KMS-11 (cell line): ENCODE measurements at regions not wholly inside any gene's neighbourhood (a gene's known extent, or its start where the extent isn't known, plus 50 kb on each side); places are given as distances from the start of the nearest gene placed in this dataset.

Experiments
- H2AFZ ChIP-seq: fragments of 200-600 bp; sonication (generic); 2 replicates; pipeline ENCODE4 v1.6.1; 2016; ENCODE audit warnings: antibody characterized with exemption, mixed run types, low read depth
- H3K27ac ChIP-seq: fragments of 200-600 bp; sonication (generic); 2 replicates; pipeline ENCODE4 v1.6.1; 2016; ENCODE audit warnings: mild to moderate bottlenecking, mixed run types
- H3K27me3 ChIP-seq: fragments of 200-600 bp; sonication (generic); 2 replicates; pipeline ENCODE4 v1.6.1; 2017; ENCODE audit warnings: mild to moderate bottlenecking, low read depth, mixed run types, moderate library complexity; ENCODE audit not compliant: insufficient read depth
- H3K36me3 ChIP-seq: fragments of 200-600 bp; sonication (generic); 2 replicates; pipeline ENCODE4 v1.6.1; 2017; ENCODE audit warnings: mild to moderate bottlenecking, mixed run types; ENCODE audit not compliant: insufficient read depth
- H3K4me1 ChIP-seq: fragments of 200-600 bp; sonication (generic); 2 replicates; pipeline ENCODE4 v1.6.1; 2016; ENCODE audit warnings: mild to moderate bottlenecking, low read depth, mixed run types; ENCODE audit not compliant: poor library complexity, severe bottlenecking
- H3K4me2 ChIP-seq: fragments of 200-600 bp; sonication (generic); 2 replicates; pipeline ENCODE4 v1.7.0; 2016; ENCODE audit warnings: mild to moderate bottlenecking, mixed run types
- H3K4me3 ChIP-seq: fragments of 200-600 bp; sonication (generic); IDR thresholded peaks from 2 replicates; pipeline ENCODE4 v1.6.1; 2017; ENCODE audit warnings: low read depth, low read length, mixed read lengths; ENCODE audit not compliant: insufficient read depth
- H3K79me2 ChIP-seq: fragments of 200-600 bp; sonication (generic); 2 replicates; pipeline ENCODE4 v1.6.1; 2016; ENCODE audit warnings: low read depth, mixed run types; ENCODE audit not compliant: insufficient read depth
- H3K9ac ChIP-seq: fragments of 200-600 bp; sonication (generic); 2 replicates; pipeline ENCODE4 v1.6.1; 2016; ENCODE audit warnings: mild to moderate bottlenecking, mixed run types
- H4K20me1 ChIP-seq: fragments of 200-600 bp; sonication (generic); 2 replicates; pipeline ENCODE4 v1.6.1; 2016; ENCODE audit warnings: mild to moderate bottlenecking, mixed run types; ENCODE audit not compliant: insufficient read depth
- CTCF ChIP-seq: fragments of 200-600 bp; sonication (generic); conservative IDR thresholded peaks from 2 replicates; pipeline ENCODE4 v1.6.1; 2017; ENCODE audit warnings: low read depth, mild to moderate bottlenecking, antibody characterized with exemption, low read length, moderate library complexity, mixed read lengths

- no peak overlapping the region for H2AFZ ChIP-seq
- H3K27ac ChIP-seq: no peak overlapping the region
- no peaks in the 10 kb centered on the region for H3K36me3 ChIP-seq
- H3K4me2 ChIP-seq: no peak overlapping the region
- no peak overlapping the region for H3K4me3 ChIP-seq
- H3K79me2 ChIP-seq: no peaks in the 10 kb centered on the region
- no peaks in the 10 kb centered on the region for H3K4me1 ChIP-seq
- no peaks in the 10 kb centered on the region for H4K20me1 ChIP-seq
- H3K27me3 ChIP-seq: no peaks in the 10 kb centered on the region
- TF ChIP-seq CTCF: no peak
- H3K9ac ChIP-seq: no peak overlapping the region
Observed at GRCh38 chr3:147008458-147008857, 397.9 kb downstream of the ZIC4 start.

- Histone ChIP-seq H3K9ac (no peak overlapping the region), H2AFZ (no peak overlapping the region), H3K4me1 (no peaks in the 10 kb centered on the region), H3K36me3 (no peaks in the 10 kb centered on the region), H3K4me2 (no peak overlapping the region), H4K20me1 (no peaks in the 10 kb centered on the region), H3K4me3 (no peak overlapping the region), H3K79me2 (no peaks in the 10 kb centered on the region), H3K27ac (no peak overlapping the region), H3K27me3 (no peaks in the 10 kb centered on the region)
- TF ChIP-seq CTCF: no peak
Observed at GRCh38 chr3:147007736-147008245, 398.6 kb downstream of the ZIC4 start.

- Histone ChIP-seq H4K20me1 (no peaks in the 10 kb centered on the region), H3K79me2 (no peaks in the 10 kb centered on the region), H3K27ac (no peak overlapping the region), H3K9ac (no peak overlapping the region), H2AFZ (no peak overlapping the region), H3K27me3 (no peaks in the 10 kb centered on the region), H3K36me3 (no peaks in the 10 kb centered on the region), H3K4me2 (no peak overlapping the region), H3K4me3 (no peak overlapping the region), H3K4me1 (no peaks in the 10 kb centered on the region)
- no peak for TF ChIP-seq CTCF
Observed at GRCh38 chr3:147002721-147003120, 397.6 kb upstream of the PLSCR5 start.

- no peak for TF ChIP-seq CTCF
- no peaks in the 10 kb centered on the region for H3K79me2 ChIP-seq
- H4K20me1 ChIP-seq: no peaks in the 10 kb centered on the region
- no peaks in the 10 kb centered on the region for H3K27me3 ChIP-seq
- no peak overlapping the region for H3K4me2 ChIP-seq
- H3K27ac ChIP-seq: no peak overlapping the region
- H3K4me1 ChIP-seq: no peaks in the 10 kb centered on the region
- H3K36me3 ChIP-seq: no peaks in the 10 kb centered on the region
- H3K4me3 ChIP-seq: no peak overlapping the region
- H2AFZ ChIP-seq: no peak overlapping the region
- H3K9ac ChIP-seq: no peak overlapping the region
Observed at GRCh38 chr3:147000274-147000673, 395.1 kb upstream of the PLSCR5 start.

- Histone ChIP-seq H3K27me3 (no peaks in the 10 kb centered on the region), H3K9ac (no peak overlapping the region), H3K4me1 (no peaks in the 10 kb centered on the region), H4K20me1 (no peaks in the 10 kb centered on the region), H3K27ac (no peak overlapping the region), H3K4me3 (no peak overlapping the region), H3K36me3 (no peaks in the 10 kb centered on the region), H3K4me2 (no peak overlapping the region), H2AFZ (no peak overlapping the region), H3K79me2 (no peaks in the 10 kb centered on the region)
- no peak for TF ChIP-seq CTCF
Observed at GRCh38 chr3:146991907-146992306, 386.8 kb upstream of the PLSCR5 start.
